H1 (cell line): ENCODE measurements at regions not wholly inside any gene's neighbourhood (a gene's known extent, or its start where the extent isn't known, plus 50 kb on each side); places are given as distances from the start of the nearest gene placed in this dataset.
"Not testable (repeated sequence)": the region's sequence is repeated elsewhere in the genome, so short reads cannot be mapped to it uniquely, and the experiment has no call there.

Experiments used
- CTCF ChIA-PET: fragments of 300-600 bp; sonication (Branson Sonifier 250); formaldehyde crosslinking; loops from one replicate; lab custom pipeline; 2021; ENCODE audit not compliant: partially characterized antibody; lab: Charles Lee
- POLR2A ChIA-PET: fragments of 300-600 bp; sonication (Branson Sonifier 250); formaldehyde crosslinking; loops from one replicate; lab custom pipeline; 2021; ENCODE audit warnings: inconsistent platforms; ENCODE audit not compliant: partially characterized antibody; lab: Charles Lee
- DNase-seq, 2 experiments: peaks; one replicate each; pipeline versions ENCODE4 v3.0.0 to v3.0.0-alpha.2; 2010 to 2022; ENCODE audit warnings: low spot score in 2 of 2, low read depth in 1 of 2, mixed read lengths in 1 of 2
- FAIRE-seq: peaks from 2 replicates; lab custom pipeline; 2011; peaks lifted over from hg19 to GRCh38; lab: Jason Lieb, UNC
- H2AFZ ChIP-seq: 2 replicates; pipeline ENCODE4 v1.8.1; 2012; ENCODE audit warnings: low read length, inconsistent platforms
- H2AK5ac ChIP-seq: 2 replicates; pipeline ENCODE4 v1.6.1; 2013; ENCODE audit warnings: low read depth, low read length
- H2BK120ac ChIP-seq: replicated peaks from 2 replicates; pipeline ENCODE3; 2013; ENCODE audit warnings: low read depth, low read length, inconsistent platforms
- H2BK12ac ChIP-seq: 2 replicates; pipeline ENCODE4 v1.6.1; 2013; ENCODE audit warnings: low read depth, low read length
- H2BK15ac ChIP-seq: 2 replicates; pipeline ENCODE4 v1.6.1; 2013; ENCODE audit warnings: low read length
- H2BK20ac ChIP-seq: 2 replicates; pipeline ENCODE4 v1.6.1; 2013; ENCODE audit warnings: low read length
- H2BK5ac ChIP-seq: 2 replicates; pipeline ENCODE4 v1.6.1; 2013; ENCODE audit warnings: low read depth, low read length
- H3K14ac ChIP-seq: 2 replicates; pipeline ENCODE4 v1.6.1; 2013; ENCODE audit warnings: inconsistent platforms; ENCODE audit not compliant: insufficient read length
- H3K18ac ChIP-seq: 2 replicates; pipeline ENCODE4 v1.6.1; 2013; ENCODE audit warnings: low read length; ENCODE audit errors: extremely low read depth
- H3K23ac ChIP-seq: 2 replicates; pipeline ENCODE4 v1.6.1; 2013; ENCODE audit warnings: inconsistent platforms; ENCODE audit not compliant: insufficient read length
- H3K23me2 ChIP-seq: 2 replicates; pipeline ENCODE4 v1.6.1; 2013; ENCODE audit warnings: low read depth, low read length
- H3K27ac ChIP-seq: 2 replicates; pipeline ENCODE4 v1.6.1; 2011; ENCODE audit warnings: low read depth, low read length, inconsistent platforms
- H3K27me3 ChIP-seq, 4 experiments: replicated peaks in 1 of 4; 1 replicate in 1 of 4; 2 replicates in 3 of 4; pipeline versions ENCODE4 v1.6.1 to v1.8.1; 2011 to 2013; ENCODE audit warnings: low read length in 3 of 4, mild to moderate bottlenecking in 3 of 4, inconsistent platforms in 2 of 4, mixed read lengths in 2 of 4, moderate library complexity in 1 of 4; ENCODE audit not compliant: control insufficient read depth in 3 of 4, insufficient read depth in 3 of 4; ENCODE audit errors: extremely low read depth in 1 of 4
- H3K36me3 ChIP-seq, 4 experiments: 2 replicates each; pipeline versions ENCODE4 v1.6.1 to v1.8.1; 2011 to 2013; ENCODE audit warnings: mild to moderate bottlenecking in 4 of 4, low read length in 3 of 4, moderate library complexity in 2 of 4, control low read depth in 1 of 4, inconsistent platforms in 1 of 4; ENCODE audit not compliant: insufficient read depth in 4 of 4, control insufficient read depth in 2 of 4
- H3K4ac ChIP-seq: replicated peaks from 2 replicates; pipeline ENCODE3; 2013; ENCODE audit warnings: low read length, low read depth, mixed read lengths, inconsistent platforms; ENCODE audit not compliant: insufficient read length
- H3K4me1 ChIP-seq, 4 experiments: replicated peaks in 1 of 4; 1 replicate in 1 of 4; 2 replicates in 3 of 4; pipeline versions ENCODE4 v1.6.1 to v1.8.1; 2011 to 2013; ENCODE audit warnings: low read length in 3 of 4, inconsistent platforms in 2 of 4, mixed read lengths in 1 of 4; ENCODE audit not compliant: insufficient read depth in 4 of 4, control insufficient read depth in 3 of 4
- H3K4me2 ChIP-seq, 2 experiments: 2 replicates each; pipeline versions ENCODE4 v1.6.1 to v1.8.1; 2011 to 2013; ENCODE audit warnings: low read depth in 2 of 2, low read length in 2 of 2, control low read depth in 1 of 2, inconsistent platforms in 1 of 2, mild to moderate bottlenecking in 1 of 2; ENCODE audit not compliant: insufficient read depth in 1 of 2
- H3K4me3 ChIP-seq, 4 experiments: fragments of 200-600, 300-600 bp in 1 of 4; sonication (generic), shearing (Covaris generic), sonication (Bioruptor Twin) in 1 of 4; 2 replicates each; pipeline versions ENCODE4 v1.5.1 to v1.8.1; 2011 to 2016; ENCODE audit warnings: low read length in 4 of 4, low read depth in 3 of 4, control low read depth in 2 of 4, inconsistent platforms in 2 of 4, mild to moderate bottlenecking in 2 of 4, mixed read lengths in 1 of 4, moderate library complexity in 1 of 4; ENCODE audit not compliant: insufficient read depth in 2 of 4; ENCODE audit errors: extremely low read depth in 1 of 4
- H3K56ac ChIP-seq: replicated peaks from 2 replicates; pipeline ENCODE3; 2013; ENCODE audit warnings: low read depth, mild to moderate bottlenecking, mixed read lengths, low read length, inconsistent platforms; ENCODE audit not compliant: insufficient read length
- H3K79me1 ChIP-seq: 2 replicates; pipeline ENCODE4 v1.6.1; 2013; ENCODE audit warnings: low read depth, low read length, control low read depth
- H3K79me2 ChIP-seq, 2 experiments: 2 replicates each; pipeline versions ENCODE4 v1.6.1 to v1.8.1; 2012 to 2013; ENCODE audit warnings: low read length in 2 of 2, mild to moderate bottlenecking in 2 of 2, inconsistent platforms in 1 of 2; ENCODE audit not compliant: insufficient read depth in 2 of 2, control insufficient read depth in 1 of 2
- H3K9ac ChIP-seq, 4 experiments: replicated peaks in 1 of 4; 1 replicate in 1 of 4; 2 replicates in 3 of 4; pipeline versions ENCODE4 v1.6.1 to v1.8.1; 2011 to 2013; ENCODE audit warnings: low read depth in 3 of 4, low read length in 3 of 4, control low read depth in 2 of 4, mild to moderate bottlenecking in 2 of 4, moderate library complexity in 2 of 4, inconsistent platforms in 1 of 4; ENCODE audit errors: extremely low read depth in 1 of 4
- H3K9me3 ChIP-seq, 2 experiments: 2 replicates each; pipeline versions ENCODE4 v1.6.1 to v1.8.1; 2012 to 2013; ENCODE audit warnings: mild to moderate bottlenecking in 2 of 2, moderate library complexity in 2 of 2, control low read depth in 1 of 2, inconsistent platforms in 1 of 2, low read depth in 1 of 2, low read length in 1 of 2, mixed read lengths in 1 of 2; ENCODE audit not compliant: insufficient read depth in 2 of 2
- H4K20me1 ChIP-seq, 2 experiments: replicated peaks in 1 of 2; 2 replicates each; pipeline versions ENCODE3 to v1.8.1; 2011 to 2013; ENCODE audit warnings: inconsistent platforms in 2 of 2, low read length in 2 of 2, mild to moderate bottlenecking in 1 of 2; ENCODE audit not compliant: insufficient read depth in 2 of 2, control insufficient read depth in 1 of 2
- H4K5ac ChIP-seq: 2 replicates; pipeline ENCODE4 v1.6.1; 2013; ENCODE audit warnings: low read length, low read depth, mixed read lengths, inconsistent platforms; ENCODE audit not compliant: insufficient read length
- H4K8ac ChIP-seq: 2 replicates; pipeline ENCODE4 v1.8.0; 2013; ENCODE audit warnings: mild to moderate bottlenecking, moderate library complexity, low read length, inconsistent platforms; ENCODE audit not compliant: insufficient read depth; ENCODE audit errors: extremely low read depth
- H4K91ac ChIP-seq: replicated peaks from 2 replicates; pipeline ENCODE3; 2013; ENCODE audit warnings: low read length, mixed read lengths, inconsistent platforms; ENCODE audit not compliant: insufficient read length
- WGBS, 2 experiments: shearing (Covaris generic) in 1 of 2; methylation state at CpG; one replicate each; pipeline versions ENCODE4 v1.1.6 to v1.1.7; 2013 to 2015; ENCODE audit warnings: low lambda C conversion rate in 2 of 2, mixed read lengths in 2 of 2, inconsistent platforms in 1 of 2, low coverage in 1 of 2, missing lambda C conversion rate in 1 of 2; ENCODE audit not compliant: insufficient replicate concordance in 2 of 2, insufficient coverage in 1 of 2, insufficient read length in 1 of 2; ENCODE audit errors: extremely low coverage in 1 of 2, missing lambda C conversion rate in 1 of 2; 5-methylcytosine and 5-hydroxymethylcytosine counted together

- H3K56ac ChIP-seq, H3K79me2 ChIP-seq, H2BK5ac ChIP-seq, POLR2A ChIA-PET, H3K79me1 ChIP-seq, H2BK12ac ChIP-seq, H3K27me3 ChIP-seq, H3K23me2 ChIP-seq, H3K9ac ChIP-seq, H3K27ac ChIP-seq, DNase-seq, H2AK5ac ChIP-seq, CTCF ChIA-PET, H3K4ac ChIP-seq, H3K4me3 ChIP-seq, H3K36me3 ChIP-seq, H3K4me1 ChIP-seq, H2BK15ac ChIP-seq, H3K18ac ChIP-seq, H4K91ac ChIP-seq, FAIRE-seq, H2BK120ac ChIP-seq, H2BK20ac ChIP-seq, H2AFZ ChIP-seq, H4K5ac ChIP-seq, H3K4me2 ChIP-seq, H4K20me1 ChIP-seq, H4K8ac ChIP-seq, H3K14ac ChIP-seq, H3K23ac ChIP-seq: not testable (repeated sequence)
- H3K9me3 ChIP-seq, result peaks cover 8 to 10% of the 10 kb centered on the region in 2 experiments
- WGBS, 2 experiments, result 68% methylated on average over 3 of the region's 3 CpGs; no CpG with 5 or more reads in 1 of the 2 experiments
Measured at GRCh38 chr16:17735099-17735498, 264.3 kb upstream of the XYLT1 start.
